ENCODE measurements at regions not wholly inside any gene's neighbourhood (a gene's known extent, or its start where the extent isn't known, plus 50 kb on each side); places are given as distances from the start of the nearest gene placed in this dataset. TPM values are rescaled to one million over a fixed set of nuclear protein-coding genes. Genes with fewer than 3 reads are reported as not detected.

DNA sequence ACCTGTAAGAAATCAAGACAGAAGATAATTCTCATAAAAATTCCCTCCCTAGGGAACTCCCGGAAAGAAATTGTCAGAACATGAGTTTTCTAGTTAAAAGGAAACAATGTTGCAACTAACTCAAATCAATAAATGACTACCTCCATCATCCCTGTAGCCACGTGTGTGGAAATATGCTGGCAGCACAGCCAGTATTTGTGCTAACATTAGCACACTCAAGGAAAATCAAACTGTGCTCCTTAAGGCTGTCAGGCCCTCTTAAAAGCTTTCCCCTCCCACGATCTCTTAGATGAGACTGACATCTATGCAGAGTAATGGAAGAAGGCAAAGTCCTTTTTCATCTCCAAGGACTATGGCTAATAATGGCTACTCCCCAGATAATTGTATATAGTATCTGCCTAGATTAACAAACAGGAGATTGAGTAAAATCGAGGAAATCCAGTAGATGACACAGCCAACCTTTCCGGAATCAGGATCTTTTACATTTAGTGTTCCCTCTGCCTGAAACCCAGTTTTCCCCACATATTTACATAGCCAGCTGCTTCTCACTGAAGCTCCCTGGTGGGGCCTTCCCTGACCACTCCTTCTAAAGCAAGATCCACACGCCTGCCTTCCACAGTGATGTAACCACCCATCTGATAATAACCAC lies 50.9 kb upstream of the NR5A2 start:
- CTCF ChIA-PET: no interaction called here
- Histone ChIP-seq H3K27ac (ENCODE audit: control insufficient read depth, insufficient read depth) (no peak overlapping the region), H3K36me3 (ENCODE audit: control insufficient read depth in 2 of 2, insufficient read depth in 2 of 2, low read length in 1 of 2) (no peaks in the 10 kb centered on the region), H3K4me2 (ENCODE audit: control insufficient read depth, insufficient read depth) (no peak overlapping the region), H3K79me2 (ENCODE audit: control insufficient read depth, insufficient read depth, low read length) (no peaks in the 10 kb centered on the region), H3K4me1 (ENCODE audit: control insufficient read depth, insufficient read depth, low read length) (peaks cover 6% of the 10 kb centered on the region), H2AFZ (ENCODE audit: control insufficient read depth, low read depth, low read length) (no peak overlapping the region), H3K9ac (ENCODE audit: control insufficient read depth, insufficient read depth, low read length) (no peak overlapping the region), H3K4me3 (no peak overlapping the region), H3K9me3 (replicated peaks; ENCODE audit: control insufficient read depth, insufficient read depth, low read length) (no peaks in the 10 kb centered on the region; the same call in 2 of the 3 replicates), H3K27me3 (replicated peaks in 1 of 2; ENCODE audit: control insufficient read depth in 2 of 2, insufficient read depth in 2 of 2, low read length in 1 of 2) (peaks cover 0 to 3% of the 10 kb centered on the region in 2 experiments; a peak in 2 of 4 replicates), H4K20me1 (ENCODE audit: control insufficient read depth, insufficient read depth) (no peaks in the 10 kb centered on the region)
- 32% methylated on average over 6 of the region's 6 CpGs for WGBS (ENCODE audit: insufficient coverage, insufficient replicate concordance, low lambda C conversion rate, missing lambda C conversion rate)
- no TSS peak for BruUV-seq (replicated peaks)
- POLR2A ChIA-PET: no interaction called here
- no peak for FAIRE-seq
- intact Hi-C loops (cut with micrococcal nuclease; ENCODE audit: unreplicated experiment): loop anchor here (5.0 kb wide), 1 partner anchor 34 kb away; no protein-coding TSS in a partner anchor
- RAD21 ChIA-PET (ENCODE audit: unreplicated experiment): no interaction called here
- DNase-seq (ENCODE audit: low read depth, low spot score): no peak
- SMC1A ChIA-PET (ENCODE audit: uncharacterized antibody, unreplicated experiment): no interaction called here
- TF ChIP-seq FOS (IDR thresholded peaks at IDR 0.05; ENCODE audit: borderline replicate concordance, extremely low read depth, insufficient read length) (no peak), TBL1XR1 (IDR thresholded peaks at IDR 0.05; ENCODE audit: low read depth, low read length) (no peak), TAF1 (IDR thresholded peaks at IDR 0.05; ENCODE audit: borderline replicate concordance, low read depth, low read length) (no peak), SMAD1 (IDR thresholded peaks at IDR 0.05; ENCODE audit: low read depth, partially characterized antibody) (no peak), ZNF384 (IDR thresholded peaks at IDR 0.05; ENCODE audit: borderline replicate concordance, low read depth, low read length) (no peak), POLR2AphosphoS5 (IDR thresholded peaks at IDR 0.05; ENCODE audit: low read length) (no peak), ZBED1 (IDR thresholded peaks at IDR 0.05; ENCODE audit: borderline replicate concordance) (no peak), ZNF274 (IDR thresholded peaks at IDR 0.05; ENCODE audit: insufficient read depth, insufficient read length) (no peak)
- TF ChIP-seq, protein P1, sequence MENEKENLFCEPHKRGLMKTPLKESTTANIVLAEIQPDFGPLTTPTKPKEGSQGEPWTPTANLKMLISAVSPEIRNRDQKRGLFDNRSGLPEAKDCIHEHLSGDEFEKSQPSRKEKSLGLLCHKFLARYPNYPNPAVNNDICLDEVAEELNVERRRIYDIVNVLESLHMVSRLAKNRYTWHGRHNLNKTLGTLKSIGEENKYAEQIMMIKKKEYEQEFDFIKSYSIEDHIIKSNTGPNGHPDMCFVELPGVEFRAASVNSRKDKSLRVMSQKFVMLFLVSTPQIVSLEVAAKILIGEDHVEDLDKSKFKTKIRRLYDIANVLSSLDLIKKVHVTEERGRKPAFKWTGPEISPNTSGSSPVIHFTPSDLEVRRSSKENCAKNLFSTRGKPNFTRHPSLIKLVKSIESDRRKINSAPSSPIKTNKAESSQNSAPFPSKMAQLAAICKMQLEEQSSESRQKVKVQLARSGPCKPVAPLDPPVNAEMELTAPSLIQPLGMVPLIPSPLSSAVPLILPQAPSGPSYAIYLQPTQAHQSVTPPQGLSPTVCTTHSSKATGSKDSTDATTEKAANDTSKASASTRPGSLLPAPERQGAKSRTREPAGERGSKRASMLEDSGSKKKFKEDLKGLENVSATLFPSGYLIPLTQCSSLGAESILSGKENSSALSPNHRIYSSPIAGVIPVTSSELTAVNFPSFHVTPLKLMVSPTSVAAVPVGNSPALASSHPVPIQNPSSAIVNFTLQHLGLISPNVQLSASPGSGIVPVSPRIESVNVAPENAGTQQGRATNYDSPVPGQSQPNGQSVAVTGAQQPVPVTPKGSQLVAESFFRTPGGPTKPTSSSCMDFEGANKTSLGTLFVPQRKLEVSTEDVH (IDR thresholded peaks at IDR 0.05; ENCODE audit: low read depth, partially characterized antibody): no peak
- no peak; the same call in 1 of the 3 replicates for ATAC-seq
- in situ Hi-C loops (cut with MboI): no loop called here

MicroRNA genes in the stretch of these regions (microRNA counts, 767-probe panel; counts per million panel counts)
- microRNA hsa-miR-181a-5p (3,964 counts per million, percentile 95 among the panel's probes with 10 or more counts), microRNA hsa-miR-181b-5p+hsa-miR-181d (2,360 counts per million, percentile 81 among the panel's probes with 10 or more counts)

Small RNA genes in the stretch of these regions (microRNA-seq; reads per million reads assigned to microRNA genes)
- 28,339 reads per million, percentile 99 among the genes with 10 or more reads in this experiment for gene MIR181A1
- gene MIR181B1: 45.4 reads per million, percentile 67 among the genes with 10 or more reads in this experiment

Small RNA genes in the stretch of these regions (small RNA-seq; reads per million reads assigned to genes)
- 287 reads per million, percentile 99 among the genes with 10 or more reads in this experiment for gene MIR181A1
- 24.1 reads per million, percentile 97 among the genes with 10 or more reads in this experiment for gene MIR181B1
- gene RNU6-778P: not detected
